GM13976 (cell line): ENCODE measurements at regions not wholly inside any gene's neighbourhood (a gene's known extent, or its start where the extent isn't known, plus 50 kb on each side); places are given as distances from the start of the nearest gene placed in this dataset.

Experiments
- DNase-seq: peaks from one replicate; pipeline ENCODE4 v3.0.0; 2012; ENCODE audit warnings: low spot score
- in situ Hi-C: fragments of 300-500 bp; cut with MboI; formaldehyde crosslinking; loops from one replicate; pipeline ENCODE4 v1.12.0; 2022; ENCODE audit warnings: low sequenced_read_pairs, mixed read lengths, inconsistent platforms; ENCODE audit not compliant: unreplicated experiment
- TF ChIP-seq, protein P1 (sequence below): IDR thresholded peaks from 2 replicates; pipeline ENCODE4 v1.5.1; 2012; ENCODE audit warnings: borderline replicate concordance, mild to moderate bottlenecking; ENCODE audit not compliant: insufficient read depth; ENCODE audit errors: extremely low read depth, missing control alignments, control extremely low read depth

DNA sequence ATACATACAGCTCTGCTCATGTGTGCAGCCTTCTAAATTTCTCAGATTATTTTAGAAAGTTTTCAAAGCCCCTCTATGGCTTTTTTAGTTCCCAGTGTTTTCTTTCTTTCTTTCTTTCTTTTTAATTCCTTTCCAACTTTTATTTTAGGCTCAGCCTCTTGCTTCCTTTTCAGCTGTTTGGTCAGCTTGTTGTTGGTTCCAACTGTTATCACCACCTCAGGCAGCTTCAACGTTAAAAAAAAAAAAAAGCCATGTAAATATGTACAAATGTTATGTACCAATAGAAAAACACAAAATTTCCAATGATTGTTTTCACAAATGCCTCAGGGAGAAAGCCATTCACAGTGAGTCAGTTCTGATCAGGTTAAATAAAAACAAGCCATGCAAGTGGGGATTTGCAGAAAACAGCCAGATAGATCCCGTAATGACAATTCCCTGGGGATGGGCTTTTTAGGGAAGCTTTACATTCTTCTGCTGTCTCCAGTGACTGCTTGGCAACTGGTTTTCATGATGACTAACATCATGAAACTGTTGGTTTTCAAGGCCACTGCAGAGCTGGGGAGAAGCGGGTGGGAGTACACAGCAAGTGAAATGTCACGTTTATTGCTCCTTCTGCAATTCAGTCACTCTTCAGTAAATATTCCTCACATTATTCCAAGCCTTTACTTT, 908.4 kb downstream of the EPHA3 start:
- TF ChIP-seq, protein P1, sequence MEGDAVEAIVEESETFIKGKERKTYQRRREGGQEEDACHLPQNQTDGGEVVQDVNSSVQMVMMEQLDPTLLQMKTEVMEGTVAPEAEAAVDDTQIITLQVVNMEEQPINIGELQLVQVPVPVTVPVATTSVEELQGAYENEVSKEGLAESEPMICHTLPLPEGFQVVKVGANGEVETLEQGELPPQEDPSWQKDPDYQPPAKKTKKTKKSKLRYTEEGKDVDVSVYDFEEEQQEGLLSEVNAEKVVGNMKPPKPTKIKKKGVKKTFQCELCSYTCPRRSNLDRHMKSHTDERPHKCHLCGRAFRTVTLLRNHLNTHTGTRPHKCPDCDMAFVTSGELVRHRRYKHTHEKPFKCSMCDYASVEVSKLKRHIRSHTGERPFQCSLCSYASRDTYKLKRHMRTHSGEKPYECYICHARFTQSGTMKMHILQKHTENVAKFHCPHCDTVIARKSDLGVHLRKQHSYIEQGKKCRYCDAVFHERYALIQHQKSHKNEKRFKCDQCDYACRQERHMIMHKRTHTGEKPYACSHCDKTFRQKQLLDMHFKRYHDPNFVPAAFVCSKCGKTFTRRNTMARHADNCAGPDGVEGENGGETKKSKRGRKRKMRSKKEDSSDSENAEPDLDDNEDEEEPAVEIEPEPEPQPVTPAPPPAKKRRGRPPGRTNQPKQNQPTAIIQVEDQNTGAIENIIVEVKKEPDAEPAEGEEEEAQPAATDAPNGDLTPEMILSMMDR: no peak
- DNase-seq: no peak
- in situ Hi-C loops: no loop called here

DNA sequence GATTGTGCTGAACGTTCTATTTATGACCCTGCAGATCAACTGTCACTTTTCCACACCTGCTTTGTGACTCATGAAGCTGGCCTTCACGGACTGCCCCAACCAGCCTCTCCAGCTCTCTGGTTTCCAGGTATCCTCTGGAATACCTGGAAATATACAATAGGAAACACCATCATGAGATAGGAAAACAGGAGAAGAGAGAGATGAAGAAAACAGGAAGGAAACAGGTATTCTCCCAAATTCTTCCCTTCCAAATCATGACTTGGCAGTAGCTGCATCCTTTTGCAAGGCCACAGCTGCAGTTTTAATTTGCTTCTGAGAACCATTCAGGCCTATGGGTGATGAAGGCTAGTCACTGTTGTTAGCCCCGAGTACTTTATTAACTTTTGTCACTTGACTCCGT, 909.1 kb downstream of the EPHA3 start:
- TF ChIP-seq, protein P1: no peak
- no peak for DNase-seq
- in situ Hi-C loops: no loop called here

DNA sequence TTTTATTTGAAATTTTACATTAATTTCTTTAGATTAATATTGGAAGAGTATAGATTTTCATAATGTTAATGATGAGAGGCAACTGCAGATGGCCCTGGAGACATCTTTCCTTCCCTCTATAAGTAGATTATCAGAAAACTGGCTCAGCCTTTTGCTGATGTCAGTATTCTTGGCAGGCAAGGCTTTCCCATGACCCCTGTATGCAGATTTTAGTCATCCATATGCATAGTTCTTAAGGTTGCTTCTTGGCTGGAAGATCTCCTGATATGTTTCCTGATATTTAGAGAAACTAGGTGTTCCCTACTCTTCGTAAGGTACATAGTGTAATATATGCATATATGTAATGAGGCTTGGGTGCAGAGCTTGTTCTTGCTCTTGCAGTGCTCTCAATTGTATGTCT, 911.4 kb downstream of the EPHA3 start:
- no peak for DNase-seq
- TF ChIP-seq, protein P1: no peak
- in situ Hi-C loops: no loop called here

DNA sequence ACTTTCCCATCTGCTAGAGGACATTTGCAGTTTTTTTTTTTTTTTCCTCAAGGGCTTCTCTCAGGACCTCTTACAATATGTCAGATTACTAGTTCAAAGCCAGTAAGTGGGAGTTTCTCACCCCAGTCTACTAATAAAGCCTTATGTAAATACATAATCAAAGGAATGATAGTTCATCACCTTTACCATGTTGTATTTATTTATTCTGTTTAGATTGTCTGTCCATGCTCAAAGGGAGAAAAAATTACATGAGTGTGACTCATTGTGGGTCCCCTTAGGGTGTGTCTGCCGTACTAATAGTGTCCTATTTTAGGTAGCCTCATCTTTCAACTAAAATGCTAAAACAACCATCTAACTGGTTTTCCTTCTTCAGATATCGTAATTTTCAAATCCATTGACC, 917.6 kb downstream of the EPHA3 start:
- in situ Hi-C loops: no loop called here
- TF ChIP-seq, protein P1: no peak
- DNase-seq: no peak

DNA sequence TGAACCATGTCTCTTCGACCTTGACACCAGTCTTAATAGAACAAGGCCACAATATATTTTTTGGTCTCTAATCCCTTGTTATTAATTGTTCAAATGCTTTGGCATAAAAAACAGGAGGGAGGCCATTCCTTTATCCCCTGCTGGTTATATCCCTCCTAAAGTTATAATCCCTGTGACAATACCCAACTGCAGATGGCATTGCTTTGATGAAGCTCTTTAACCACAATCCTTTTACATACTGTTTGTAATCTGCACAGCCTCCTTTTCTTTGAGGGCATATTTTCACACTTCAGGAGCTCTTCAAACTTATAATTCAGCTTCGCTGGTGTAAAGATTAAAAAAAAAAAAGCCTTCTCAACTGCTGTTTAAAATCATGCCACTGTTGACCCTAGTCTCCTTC, 919.0 kb downstream of the EPHA3 start:
- in situ Hi-C loops: no loop called here
- TF ChIP-seq, protein P1: no peak
- DNase-seq: no peak

DNA sequence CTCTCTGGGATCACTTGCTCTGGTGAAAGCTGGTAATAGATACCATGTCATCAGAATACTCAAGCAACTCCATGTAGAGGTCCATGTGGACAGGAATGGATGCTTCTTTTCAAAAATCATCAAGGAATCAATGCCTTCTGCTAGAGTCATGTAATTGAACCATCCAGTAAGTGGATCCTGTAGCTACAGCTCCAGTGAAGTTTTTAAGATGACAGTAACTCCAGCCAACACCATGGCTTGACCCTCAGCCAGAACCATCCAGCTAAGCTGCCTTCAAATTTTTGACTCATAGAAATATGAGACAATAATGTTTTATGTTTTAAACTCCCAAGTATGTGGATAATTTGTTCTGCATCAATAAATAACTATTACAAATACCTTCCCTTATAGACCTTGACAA, 923.7 kb downstream of the EPHA3 start:
- no peak for DNase-seq
- in situ Hi-C loops: no loop called here
- TF ChIP-seq, protein P1: no peak
